ENCODE measurements at regions not wholly inside any gene's neighbourhood (a gene's known extent, or its start where the extent isn't known, plus 50 kb on each side); places are given as distances from the start of the nearest gene placed in this dataset.

GRCh38 chr14:54129850-54130640, 173.4 kb upstream of the BMP4 start:
- DNase-seq (ENCODE audit: low spot score), result no peak

DNA sequence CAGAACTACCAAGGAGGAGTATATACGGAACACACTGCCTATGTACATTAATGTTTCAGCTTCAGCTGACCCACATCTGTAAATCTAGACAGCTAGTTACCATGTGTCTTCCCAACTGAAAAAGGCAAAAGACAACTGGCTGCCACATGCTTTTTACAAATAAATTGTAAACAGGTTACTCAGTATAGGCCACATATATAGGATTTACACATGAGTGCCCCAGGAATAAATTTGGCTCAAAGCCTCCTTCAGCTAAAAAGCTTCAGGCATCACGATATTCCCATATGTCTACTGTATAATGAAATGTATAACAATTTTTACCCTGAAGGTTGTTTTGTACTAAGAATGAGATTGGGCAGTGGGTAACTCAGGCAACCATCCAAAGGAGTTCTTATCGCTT, 175.9 kb upstream of the BMP4 start:
- DNase-seq (ENCODE audit: low spot score), result no peak

DNA sequence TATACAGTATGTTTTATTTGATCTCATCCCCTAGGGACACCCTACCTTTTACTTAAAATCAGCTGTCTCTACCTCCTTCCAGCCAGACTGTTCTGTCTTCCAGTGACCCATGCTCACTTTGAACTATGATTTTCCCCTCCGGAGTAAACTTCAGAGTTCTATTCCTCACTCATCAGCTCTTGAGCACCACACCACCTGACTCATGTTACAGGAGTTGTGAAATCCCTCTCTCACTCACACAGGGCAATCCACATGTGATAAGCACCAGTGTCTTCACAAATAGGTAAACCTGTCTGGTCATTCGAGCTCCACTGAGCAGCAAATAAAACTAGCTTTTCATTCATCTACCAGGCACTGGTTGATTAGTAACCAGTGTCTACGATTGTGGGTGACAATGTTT, 177.3 kb upstream of the BMP4 start:
- DNase-seq (ENCODE audit: low spot score), result no peak

- DNase-seq (ENCODE audit: low spot score), result no peak
Observed at GRCh38 chr14:54135804-54136280, 179.2 kb upstream of the BMP4 start.

- DNase-seq (ENCODE audit: low spot score), result no peak
Observed at GRCh38 chr14:54136894-54137613, 180.4 kb upstream of the BMP4 start.

DNA sequence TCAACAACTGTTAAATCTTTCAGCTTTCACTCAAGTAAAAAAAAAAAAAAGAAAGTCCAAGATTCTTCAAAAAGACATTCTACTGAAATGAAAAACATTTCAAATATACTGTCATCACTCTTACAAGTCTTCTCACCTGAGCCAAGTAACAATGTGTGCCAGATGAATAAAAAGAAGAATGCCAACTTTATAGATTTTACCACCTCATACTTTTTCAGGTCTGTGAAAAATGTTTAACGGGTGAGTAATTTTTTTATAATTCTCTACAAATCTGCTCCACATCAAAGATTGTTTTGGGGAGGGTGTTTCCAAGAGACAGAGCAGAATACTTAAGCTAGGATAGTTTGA, 181.0 kb upstream of the BMP4 start:
- DNase-seq (ENCODE audit: low spot score), result no peak

DNA sequence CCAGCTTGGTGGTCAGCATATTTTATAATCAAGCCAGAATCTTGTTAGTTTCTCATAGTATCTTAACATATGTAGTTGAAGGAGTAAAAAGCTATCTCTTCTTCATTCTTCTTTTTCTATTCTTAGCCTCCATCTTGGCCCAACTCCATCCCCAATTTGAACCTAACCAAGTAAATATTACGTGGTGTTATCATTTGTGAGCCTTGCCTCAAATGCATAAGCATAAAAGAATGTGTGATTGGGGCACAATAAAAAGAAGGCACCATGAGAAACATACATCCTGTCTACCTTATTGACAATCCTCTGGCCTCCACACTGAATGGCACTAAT, 181.4 kb upstream of the BMP4 start:
- DNase-seq (ENCODE audit: low spot score), result no peak

GRCh38 chr14:54138354-54139038, 181.9 kb upstream of the BMP4 start:
- DNase-seq (ENCODE audit: low spot score), result no peak

- DNase-seq (ENCODE audit: low spot score), result no peak
Observed at GRCh38 chr14:54140551-54140950, 183.9 kb upstream of the BMP4 start.

GRCh38 chr14:54146601-54147000, 190.0 kb upstream of the BMP4 start:
- DNase-seq (ENCODE audit: low spot score), result no peak

GRCh38 chr14:54147282-54147681, 190.7 kb upstream of the BMP4 start:
- DNase-seq (ENCODE audit: low spot score), result no peak

DNA sequence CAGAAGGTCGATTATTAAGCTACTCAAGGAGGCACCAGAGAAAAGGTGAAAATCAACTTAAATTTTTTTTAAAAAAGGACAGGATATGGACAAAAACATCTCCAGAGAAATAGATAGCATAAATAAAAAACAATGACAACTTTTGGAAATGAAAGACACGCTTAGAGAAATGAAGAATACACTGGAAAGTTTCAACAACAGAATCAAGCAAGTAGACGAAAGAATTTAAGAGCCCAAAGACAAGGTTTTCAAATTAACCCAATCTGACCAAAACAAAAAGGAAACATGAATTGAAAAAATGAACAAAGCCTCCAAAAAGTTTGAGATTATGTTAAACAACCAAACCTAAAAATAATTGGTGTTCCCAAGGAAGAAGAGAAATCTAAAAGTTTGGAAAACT, 191.1 kb upstream of the BMP4 start:
- DNase-seq (ENCODE audit: low spot score), result no peak

DNA sequence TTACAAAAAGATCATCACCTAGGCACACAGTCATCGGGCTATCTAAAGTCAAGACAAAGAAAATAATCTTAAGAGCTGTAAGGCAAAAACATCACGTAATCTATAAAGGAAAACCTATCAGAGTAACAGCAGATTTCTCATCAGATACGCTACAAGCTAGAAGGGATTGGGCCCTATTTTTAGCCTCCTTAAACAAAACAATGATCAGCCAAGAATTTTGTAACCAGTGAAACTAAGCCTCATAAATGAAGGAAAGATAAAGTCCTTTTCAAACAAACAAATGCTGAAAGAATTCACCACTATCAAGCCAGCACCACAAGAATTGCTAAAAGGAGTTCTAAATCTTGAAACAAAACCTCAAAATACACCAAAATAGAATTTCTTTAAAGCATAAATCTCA, 191.6 kb upstream of the BMP4 start:
- no peak for DNase-seq (ENCODE audit: low spot score)

GRCh38 chr14:54152351-54152750, 195.7 kb upstream of the BMP4 start:
- no peak for DNase-seq (ENCODE audit: low spot score)

DNA sequence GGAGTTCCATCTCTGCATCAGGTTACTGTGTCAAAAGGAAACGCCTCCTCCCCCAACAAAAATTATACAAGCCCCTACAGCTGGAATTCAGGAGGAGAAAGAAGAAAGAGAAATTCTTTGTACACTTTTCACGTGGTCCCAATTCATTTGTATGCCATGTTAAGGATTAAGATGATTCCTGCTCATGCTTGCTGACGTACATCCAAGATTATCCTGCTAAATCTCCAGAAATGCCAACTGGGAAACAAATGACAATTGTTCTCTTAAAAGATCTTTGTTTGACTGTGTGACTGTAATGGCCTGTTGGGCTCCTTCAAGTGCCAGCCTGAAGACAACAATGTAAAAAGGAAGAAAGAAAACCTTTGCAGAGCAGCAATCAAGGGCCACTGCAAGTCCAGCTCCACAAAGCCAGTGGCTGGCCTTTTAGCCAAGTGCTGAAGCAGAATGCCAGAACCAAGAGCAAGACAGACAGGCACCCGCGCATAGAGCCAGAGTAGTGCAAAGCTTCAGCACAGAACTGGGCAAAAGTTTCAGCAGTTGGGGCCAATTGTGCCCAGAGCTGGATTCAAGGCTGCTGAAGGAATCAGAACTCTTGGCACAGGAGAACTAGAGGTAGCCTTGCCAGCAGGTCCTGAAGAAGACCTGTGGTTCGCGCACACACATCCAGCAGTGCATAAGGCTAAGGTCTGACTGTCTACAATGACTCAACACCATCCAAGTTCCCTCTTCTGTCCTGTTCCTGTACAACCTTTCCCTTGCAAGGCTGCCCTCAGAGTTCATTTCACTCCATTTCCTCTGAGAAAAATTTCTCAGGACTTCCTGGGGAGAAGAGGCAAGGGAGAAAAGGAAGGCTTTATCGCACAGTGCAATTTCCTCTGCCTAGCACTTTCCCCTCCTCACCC, 209.7 kb upstream of the BMP4 start:
- DNase-seq (ENCODE audit: low spot score), result no peak

- DNase-seq (ENCODE audit: low spot score), result no peak
Observed at GRCh38 chr14:54168489-54168888, 211.9 kb upstream of the BMP4 start.

DNA sequence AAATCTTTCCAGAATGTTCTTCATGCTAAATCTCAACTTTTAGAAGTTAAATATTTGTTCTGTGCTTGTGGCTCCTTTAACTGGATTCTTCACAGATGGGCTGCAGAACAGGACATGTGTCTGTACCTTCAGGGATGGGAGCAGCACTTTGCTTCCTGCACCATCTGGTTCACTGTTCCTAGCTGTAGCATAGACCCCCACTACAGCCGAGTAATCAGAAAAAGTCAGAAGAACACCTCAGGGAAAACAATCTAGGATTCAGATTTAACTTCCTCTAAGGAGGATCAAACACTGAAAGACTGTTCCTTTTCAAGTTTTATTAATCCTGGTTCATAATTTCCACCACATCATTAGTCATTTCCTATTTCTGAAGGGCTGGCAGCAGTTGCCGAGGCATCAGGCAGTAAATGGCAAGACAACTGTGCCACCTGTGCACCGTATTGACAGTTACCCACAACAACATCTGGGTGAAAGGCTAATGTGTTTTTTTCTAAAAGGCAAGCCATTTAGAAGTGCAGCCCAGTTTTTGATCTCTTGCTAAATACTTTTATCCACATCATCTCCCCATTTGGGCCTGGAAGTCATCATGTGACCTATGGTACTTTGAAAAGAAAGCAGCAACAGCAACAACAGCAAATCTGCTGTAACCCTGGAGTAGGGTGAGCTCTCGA, 212.8 kb upstream of the BMP4 start:
- no peak for DNase-seq (ENCODE audit: low spot score)

- no peak for DNase-seq (ENCODE audit: low spot score)
Observed at GRCh38 chr14:54170301-54170700, 213.7 kb upstream of the BMP4 start.

DNA sequence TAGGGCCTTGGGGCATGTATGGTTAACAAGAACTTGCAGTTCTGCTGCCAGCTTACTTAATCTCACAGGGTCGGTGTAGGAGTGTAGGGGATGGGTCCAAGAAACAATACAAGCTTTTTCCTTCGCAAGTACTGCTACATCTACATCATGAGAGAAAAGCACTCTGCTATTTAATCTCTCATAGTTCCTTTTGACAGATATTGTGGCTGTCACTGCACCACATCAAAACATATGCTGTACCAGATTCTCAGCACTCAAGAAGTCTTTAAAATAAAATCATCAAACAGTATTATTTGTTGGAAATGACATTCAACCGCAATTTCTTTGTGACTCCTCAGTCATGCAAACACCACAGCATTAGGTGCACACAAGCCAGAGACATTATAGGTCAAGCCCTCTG, 215.5 kb upstream of the BMP4 start:
- DNase-seq (ENCODE audit: low spot score), result no peak

GRCh38 chr14:54172562-54172961, 215.9 kb upstream of the BMP4 start:
- DNase-seq (ENCODE audit: low spot score), result no peak

GRCh38 chr14:54173802-54174201, 217.2 kb upstream of the BMP4 start:
- no peak for DNase-seq (ENCODE audit: low spot score)

GRCh38 chr14:54174457-54174856, 217.8 kb upstream of the BMP4 start:
- DNase-seq (ENCODE audit: low spot score), result no peak
